ENCODE measurements at regions not wholly inside any gene's neighbourhood (a gene's known extent, or its start where the extent isn't known, plus 50 kb on each side); places are given as distances from the start of the nearest gene placed in this dataset.

GRCh38 chr5:110865400-110866094, 126.7 kb downstream of the SLC25A46 start:
- TF ChIP-seq CTCF (IDR thresholded peaks at IDR 0.05 in 8 of 11, conservative IDR thresholded peaks at IDR 0.05 in 3 of 11): no peak
- no peak for TF ChIP-seq POLR2AphosphoS5 (IDR thresholded peaks at IDR 0.05)
